B cell (primary cell): ENCODE measurements at regions not wholly inside any gene's neighbourhood (a gene's known extent, or its start where the extent isn't known, plus 50 kb on each side); places are given as distances from the start of the nearest gene placed in this dataset.

Experiments
- ATAC-seq: fragments of 200-7000 bp; cut with Tn5 transposase; one replicate; pipeline ENCODE4 v1.10.0; 2021; ENCODE audit warnings: low read depth, mild to moderate bottlenecking, moderate number of reproducible peaks, moderate library complexity
- CTCF ChIA-PET: fragments of 350-600 bp; sonication (Branson Sonifier 250); formaldehyde crosslinking; loops from one replicate; lab custom pipeline; 2021; ENCODE audit warnings: antibody characterized with exemption, inconsistent platforms; lab: Charles Lee
- POLR2A ChIA-PET: fragments of 350-600 bp; sonication (Branson Sonifier 250); formaldehyde crosslinking; loops from one replicate; lab custom pipeline; 2021; ENCODE audit warnings: antibody characterized with exemption; lab: Charles Lee
- DNase-seq: peaks from one replicate; pipeline ENCODE4 v3.0.0; 2013
- H2AFZ ChIP-seq: 2 replicates; pipeline ENCODE4 v1.6.1; 2012; ENCODE audit warnings: mild to moderate bottlenecking, low read depth, low read length; ENCODE audit not compliant: insufficient read depth, poor library complexity, severe bottlenecking
- H3K27ac ChIP-seq, 2 donors: 1 replicate in 1 of 2; 2 replicates in 1 of 2; pipeline ENCODE4 v1.5.1; 2012 to 2013; ENCODE audit warnings: low read length in 2 of 2, mild to moderate bottlenecking in 2 of 2, moderate library complexity in 1 of 2
- H3K27me3 ChIP-seq, 4 experiments: fragments of 200-600 bp in 1 of 4; sonication (generic) in 1 of 4; replicated peaks in 1 of 4; 1 replicate in 2 of 4; 2 replicates in 2 of 4; pipeline versions ENCODE4 v1.6.1 to v1.7.0; 2013 to 2016; ENCODE audit warnings: low read length in 3 of 4, mild to moderate bottlenecking in 2 of 4, mixed read lengths in 1 of 4, moderate library complexity in 1 of 4; ENCODE audit not compliant: insufficient read depth in 4 of 4, control insufficient read depth in 3 of 4; ENCODE audit errors: control extremely low read depth in 1 of 4
- H3K36me3 ChIP-seq, 2 experiments: replicated peaks in 1 of 2; 1 replicate in 1 of 2; 2 replicates in 1 of 2; pipeline versions ENCODE4 v1.6.1 to v1.7.1; 2013; ENCODE audit warnings: low read length in 1 of 2; ENCODE audit not compliant: insufficient read depth in 2 of 2, control insufficient read depth in 1 of 2; ENCODE audit errors: control extremely low read depth in 1 of 2, extremely low read depth in 1 of 2
- H3K4me1 ChIP-seq, 2 donors: fragments of 200-600 bp in 1 of 2; sonication (generic) in 1 of 2; 1 replicate in 1 of 2; 2 replicates in 1 of 2; pipeline versions ENCODE4 v1.5.1 to v1.6.1; 2013 to 2017; ENCODE audit warnings: low read length in 2 of 2; ENCODE audit not compliant: control insufficient read depth in 2 of 2, insufficient read depth in 2 of 2
- H3K4me2 ChIP-seq: replicated peaks from 2 replicates; pipeline ENCODE3; 2012; ENCODE audit warnings: mild to moderate bottlenecking, low read depth, low read length; ENCODE audit not compliant: poor library complexity, severe bottlenecking
- H3K4me3 ChIP-seq, 5 experiments: fragments of 200-600 bp in 1 of 5; sonication (generic) in 1 of 5; 1 replicate in 3 of 5; 2 replicates in 2 of 5; pipeline versions ENCODE4 v1.5.1 to v1.7.0; 2011 to 2016; ENCODE audit warnings: low read length in 4 of 5, mild to moderate bottlenecking in 4 of 5, low read depth in 2 of 5, control low read depth in 1 of 5, moderate library complexity in 1 of 5; ENCODE audit not compliant: insufficient read depth in 1 of 5; ENCODE audit errors: control extremely low read depth in 1 of 5, extremely low read depth in 1 of 5
- H3K79me2 ChIP-seq: fragments of 200-600 bp; sonication (generic); one replicate; pipeline ENCODE4 v1.6.0; 2016; ENCODE audit warnings: low read length; ENCODE audit not compliant: control insufficient read depth, insufficient read depth
- H3K9ac ChIP-seq: fragments of 200-600 bp; sonication (generic); 2 replicates; pipeline ENCODE4 v1.6.1; 2017; ENCODE audit warnings: mild to moderate bottlenecking, low read length, moderate library complexity
- H3K9me3 ChIP-seq, 3 donors: one replicate each; pipeline versions ENCODE4 v1.6.1 to v1.7.1; 2013; ENCODE audit warnings: low read length in 2 of 3; ENCODE audit not compliant: control insufficient read depth in 2 of 3, insufficient read depth in 1 of 3; ENCODE audit errors: control extremely low read depth in 1 of 3
- H4K20me1 ChIP-seq: 2 replicates; pipeline ENCODE4 v1.6.0; 2012; ENCODE audit warnings: mild to moderate bottlenecking, low read length; ENCODE audit not compliant: insufficient read depth, control insufficient read depth, poor library complexity, severe bottlenecking
- H3K27ac Mint-ChIP-seq: one replicate; pipeline ENCODE4 v1.8.0; 2021; ENCODE audit warnings: mixed read lengths
- H3K27me3 Mint-ChIP-seq: one replicate; pipeline ENCODE4 v1.8.0; 2021; ENCODE audit warnings: mixed read lengths
- H3K4me1 Mint-ChIP-seq: one replicate; pipeline ENCODE4 v1.8.0; 2021; ENCODE audit warnings: mixed read lengths
- H3K4me3 Mint-ChIP-seq: one replicate; pipeline ENCODE4 v1.8.0; 2021; ENCODE audit warnings: mixed read lengths
- H3K9me3 Mint-ChIP-seq: one replicate; pipeline ENCODE4 v1.8.0; 2022; ENCODE audit warnings: mixed read lengths; ENCODE audit not compliant: insufficient read depth
- EZH2 ChIP-seq: IDR thresholded peaks from 2 replicates; pipeline ENCODE4 v1.6.1; 2012; ENCODE audit warnings: borderline replicate concordance, low read depth, mild to moderate bottlenecking, moderate library complexity, low read length; ENCODE audit not compliant: insufficient read depth, poor library complexity, severe bottlenecking
- WGBS: methylation state at CpG from one replicate; pipeline ENCODE4 v1.1.5; 2013; ENCODE audit warnings: missing lambda C conversion rate; ENCODE audit not compliant: insufficient coverage; 5-methylcytosine and 5-hydroxymethylcytosine counted together
- intact Hi-C: fragments of 100-400 bp; cut with micrococcal nuclease; formaldehyde crosslinking; loops from one replicate; pipeline ENCODE4 v1.10.0; 2022
- TF ChIP-seq, protein P1 (sequence below): fragments of 200-600 bp; IDR thresholded peaks from one replicate; pipeline ENCODE4 v1.8.0; 2022; ENCODE audit warnings: antibody characterized with exemption, mild to moderate bottlenecking

DNA sequence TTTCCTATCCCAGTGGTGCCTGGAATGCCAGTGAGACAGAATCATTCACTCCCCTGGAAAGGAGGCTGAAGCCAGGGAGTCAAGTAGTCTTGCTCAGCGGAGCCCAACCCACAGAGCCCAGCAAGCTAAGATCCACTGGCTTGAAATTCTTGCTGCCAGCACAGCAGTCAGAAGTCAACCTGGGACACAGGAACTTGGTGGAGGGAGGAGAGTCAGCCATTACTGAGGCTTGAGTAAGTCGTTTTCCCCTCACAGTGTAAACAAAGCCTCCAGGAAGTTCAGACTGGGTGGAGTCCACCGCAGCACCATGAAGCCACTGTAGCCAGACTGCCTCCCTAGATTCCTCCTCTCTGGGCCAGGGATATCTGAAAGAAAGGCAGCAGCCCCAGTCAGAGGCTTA lies 283.2 kb upstream of the CPEB2 start:
- H3K4me3 ChIP-seq, result no peak overlapping the region
- H3K4me2 ChIP-seq, result no peak overlapping the region
- peaks cover 5% of the 10 kb centered on the region for H3K27me3 Mint-ChIP-seq
- ATAC-seq, result no peak
- H2AFZ ChIP-seq, result no peak overlapping the region
- no peak overlapping the region for H3K27ac ChIP-seq
- TF ChIP-seq, protein P1, sequence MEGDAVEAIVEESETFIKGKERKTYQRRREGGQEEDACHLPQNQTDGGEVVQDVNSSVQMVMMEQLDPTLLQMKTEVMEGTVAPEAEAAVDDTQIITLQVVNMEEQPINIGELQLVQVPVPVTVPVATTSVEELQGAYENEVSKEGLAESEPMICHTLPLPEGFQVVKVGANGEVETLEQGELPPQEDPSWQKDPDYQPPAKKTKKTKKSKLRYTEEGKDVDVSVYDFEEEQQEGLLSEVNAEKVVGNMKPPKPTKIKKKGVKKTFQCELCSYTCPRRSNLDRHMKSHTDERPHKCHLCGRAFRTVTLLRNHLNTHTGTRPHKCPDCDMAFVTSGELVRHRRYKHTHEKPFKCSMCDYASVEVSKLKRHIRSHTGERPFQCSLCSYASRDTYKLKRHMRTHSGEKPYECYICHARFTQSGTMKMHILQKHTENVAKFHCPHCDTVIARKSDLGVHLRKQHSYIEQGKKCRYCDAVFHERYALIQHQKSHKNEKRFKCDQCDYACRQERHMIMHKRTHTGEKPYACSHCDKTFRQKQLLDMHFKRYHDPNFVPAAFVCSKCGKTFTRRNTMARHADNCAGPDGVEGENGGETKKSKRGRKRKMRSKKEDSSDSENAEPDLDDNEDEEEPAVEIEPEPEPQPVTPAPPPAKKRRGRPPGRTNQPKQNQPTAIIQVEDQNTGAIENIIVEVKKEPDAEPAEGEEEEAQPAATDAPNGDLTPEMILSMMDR, result no peak
- TF ChIP-seq EZH2, result no peak
- peaks cover 0 to 3% (median 0%) of the 10 kb centered on the region in 4 experiments for H3K27me3 ChIP-seq
- intact Hi-C loops, result no loop called here
- H3K9me3 Mint-ChIP-seq, result peaks cover 6% of the 10 kb centered on the region
- no peak overlapping the region for H3K27ac Mint-ChIP-seq
- WGBS, result 50% methylated on average over 3 of the region's 3 CpGs
- no peak overlapping the region for H3K9ac ChIP-seq
- POLR2A ChIA-PET, result no interaction called here
- H3K4me1 ChIP-seq, result no peaks in the 10 kb centered on the region
- H4K20me1 ChIP-seq, result no peaks in the 10 kb centered on the region
- no peaks in the 10 kb centered on the region for H3K36me3 ChIP-seq
- DNase-seq, result no peak
- CTCF ChIA-PET, result no interaction called here
- no peaks in the 10 kb centered on the region for H3K79me2 ChIP-seq
- no peak overlapping the region for H3K4me3 Mint-ChIP-seq
- H3K4me1 Mint-ChIP-seq, result no peaks in the 10 kb centered on the region
- H3K9me3 ChIP-seq, result peaks cover 0 to 5% (median 0%) of the 10 kb centered on the region in 3 donors

DNA sequence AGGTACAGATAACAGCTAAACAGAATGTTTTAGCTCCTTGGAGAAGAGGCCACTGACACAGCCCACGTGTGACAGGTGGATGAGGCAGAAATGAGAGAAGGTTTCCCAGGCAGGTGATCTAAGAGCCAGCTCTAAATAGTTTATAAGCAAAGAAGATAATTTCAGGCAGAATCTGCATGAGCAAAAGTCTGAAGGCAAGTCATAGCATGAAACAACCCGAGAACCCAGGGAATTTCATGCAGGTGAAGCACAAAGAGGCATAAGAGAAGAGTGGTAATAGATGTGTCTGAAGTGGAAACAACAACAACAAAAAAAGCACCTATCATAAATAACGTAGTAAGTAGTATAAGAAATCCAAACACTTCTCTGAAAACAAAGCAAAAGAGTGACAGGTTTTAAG lies 275.8 kb upstream of the CPEB2 start:
- Histone ChIP-seq H3K27ac (no peak overlapping the region), H3K27me3 (no peaks in the 10 kb centered on the region), H2AFZ (no peak overlapping the region), H3K9ac (no peak overlapping the region), H3K79me2 (no peaks in the 10 kb centered on the region), H4K20me1 (no peaks in the 10 kb centered on the region), H3K4me1 (no peaks in the 10 kb centered on the region), H3K36me3 (no peaks in the 10 kb centered on the region), H3K4me3 (no peak overlapping the region), H3K9me3 (no peaks in the 10 kb centered on the region), H3K4me2 (no peak overlapping the region)
- no peak overlapping the region for H3K4me3 Mint-ChIP-seq
- DNase-seq, result no peak
- ChIA-PET POLR2A (no interaction called here), CTCF (no interaction called here)
- 100% methylated on average over 1 of the region's 3 CpGs for WGBS
- H3K9me3 Mint-ChIP-seq, result peaks cover 4% of the 10 kb centered on the region
- peaks cover 2% of the 10 kb centered on the region for H3K27me3 Mint-ChIP-seq
- H3K4me1 Mint-ChIP-seq, result no peaks in the 10 kb centered on the region
- no peak overlapping the region for H3K27ac Mint-ChIP-seq
- intact Hi-C loops, result no loop called here
- no peak for ATAC-seq
- TF ChIP-seq, protein P1, result no peak
- no peak for TF ChIP-seq EZH2
